ENCODE measurements at regions not wholly inside any gene's neighbourhood (a gene's known extent, or its start where the extent isn't known, plus 50 kb on each side); places are given as distances from the start of the nearest gene placed in this dataset.

- TF ChIP-seq, protein P1, sequence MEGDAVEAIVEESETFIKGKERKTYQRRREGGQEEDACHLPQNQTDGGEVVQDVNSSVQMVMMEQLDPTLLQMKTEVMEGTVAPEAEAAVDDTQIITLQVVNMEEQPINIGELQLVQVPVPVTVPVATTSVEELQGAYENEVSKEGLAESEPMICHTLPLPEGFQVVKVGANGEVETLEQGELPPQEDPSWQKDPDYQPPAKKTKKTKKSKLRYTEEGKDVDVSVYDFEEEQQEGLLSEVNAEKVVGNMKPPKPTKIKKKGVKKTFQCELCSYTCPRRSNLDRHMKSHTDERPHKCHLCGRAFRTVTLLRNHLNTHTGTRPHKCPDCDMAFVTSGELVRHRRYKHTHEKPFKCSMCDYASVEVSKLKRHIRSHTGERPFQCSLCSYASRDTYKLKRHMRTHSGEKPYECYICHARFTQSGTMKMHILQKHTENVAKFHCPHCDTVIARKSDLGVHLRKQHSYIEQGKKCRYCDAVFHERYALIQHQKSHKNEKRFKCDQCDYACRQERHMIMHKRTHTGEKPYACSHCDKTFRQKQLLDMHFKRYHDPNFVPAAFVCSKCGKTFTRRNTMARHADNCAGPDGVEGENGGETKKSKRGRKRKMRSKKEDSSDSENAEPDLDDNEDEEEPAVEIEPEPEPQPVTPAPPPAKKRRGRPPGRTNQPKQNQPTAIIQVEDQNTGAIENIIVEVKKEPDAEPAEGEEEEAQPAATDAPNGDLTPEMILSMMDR (IDR thresholded peaks at IDR 0.05; ENCODE audit: low read depth, low read length), result no peak
- no peak for TF ChIP-seq EZH2phosphoT487 (IDR thresholded peaks at IDR 0.05; ENCODE audit: low read depth)
Measured at GRCh38 chr4:65234061-65234460, 436.2 kb downstream of the EPHA5 start.
